ENCODE measurements at regions not wholly inside any gene's neighbourhood (a gene's known extent, or its start where the extent isn't known, plus 50 kb on each side); places are given as distances from the start of the nearest gene placed in this dataset.

GRCh38 chr14:96626121-96626768, 124.1 kb downstream of the PAPOLA start:
- Histone ChIP-seq H3K4me3 (no peak overlapping the region), H3K27ac (no peak overlapping the region), H3K4me1 (no peaks in the 10 kb centered on the region), H3K9me3 (no peaks in the 10 kb centered on the region), H3K27me3 (no peaks in the 10 kb centered on the region), H3K36me3 (no peaks in the 10 kb centered on the region)
- TF ChIP-seq CTCF (IDR thresholded peaks at IDR 0.05) (no peak), POLR2A (IDR thresholded peaks at IDR 0.05) (no peak)
- peak in 2 of 3 donors; percentile 3 to 7 for DNase-seq

- peak in 2 of 3 donors; percentile 5 to 44 for DNase-seq
- no peak overlapping the region for H3K4me3 ChIP-seq
- no peak for TF ChIP-seq POLR2A (IDR thresholded peaks at IDR 0.05)
- TF ChIP-seq CTCF (IDR thresholded peaks at IDR 0.05): no peak
- H3K4me1 ChIP-seq: no peaks in the 10 kb centered on the region
- no peak overlapping the region for H3K27ac ChIP-seq
- no peaks in the 10 kb centered on the region for H3K9me3 ChIP-seq
- H3K36me3 ChIP-seq: no peaks in the 10 kb centered on the region
- no peaks in the 10 kb centered on the region for H3K27me3 ChIP-seq
Measured at GRCh38 chr14:96626916-96627315, 124.7 kb downstream of the PAPOLA start.

GRCh38 chr14:96627386-96627785, 125.2 kb downstream of the PAPOLA start:
- no peak overlapping the region for H3K4me3 ChIP-seq
- no peak for DNase-seq
- H3K36me3 ChIP-seq: no peaks in the 10 kb centered on the region
- no peaks in the 10 kb centered on the region for H3K9me3 ChIP-seq
- TF ChIP-seq CTCF (IDR thresholded peaks at IDR 0.05) (no peak), POLR2A (IDR thresholded peaks at IDR 0.05) (no peak)
- no peaks in the 10 kb centered on the region for H3K27me3 ChIP-seq
- no peaks in the 10 kb centered on the region for H3K4me1 ChIP-seq
- H3K27ac ChIP-seq: no peak overlapping the region

GRCh38 chr14:96627811-96628775, 125.9 kb downstream of the PAPOLA start:
- Histone ChIP-seq H3K27ac (no peak overlapping the region), H3K4me1 (no peaks in the 10 kb centered on the region), H3K36me3 (no peaks in the 10 kb centered on the region), H3K27me3 (no peaks in the 10 kb centered on the region), H3K9me3 (no peaks in the 10 kb centered on the region), H3K4me3 (no peak overlapping the region)
- TF ChIP-seq CTCF (IDR thresholded peaks at IDR 0.05) (no peak), POLR2A (IDR thresholded peaks at IDR 0.05) (no peak)
- DNase-seq: peak in 2 of 3 donors; percentile 3 to 22

GRCh38 chr14:96629082-96629481, 126.9 kb downstream of the PAPOLA start:
- H3K4me3 ChIP-seq: no peak overlapping the region
- H3K27ac ChIP-seq: no peak overlapping the region
- no peaks in the 10 kb centered on the region for H3K27me3 ChIP-seq
- TF ChIP-seq POLR2A (IDR thresholded peaks at IDR 0.05): no peak
- TF ChIP-seq CTCF (IDR thresholded peaks at IDR 0.05): no peak
- DNase-seq: peak in 2 of 3 donors; percentile 4 to 9
- H3K9me3 ChIP-seq: no peaks in the 10 kb centered on the region
- no peaks in the 10 kb centered on the region for H3K4me1 ChIP-seq
- H3K36me3 ChIP-seq: no peaks in the 10 kb centered on the region
